ENCODE measurements at regions not wholly inside any gene's neighbourhood (a gene's known extent, or its start where the extent isn't known, plus 50 kb on each side); places are given as distances from the start of the nearest gene placed in this dataset.

- TF ChIP-seq EZH2 (optimal IDR thresholded peaks at IDR 0.05; ENCODE audit: low read depth, low read length), result no peak
- no peak for TF ChIP-seq CTCF (IDR thresholded peaks at IDR 0.05; ENCODE audit: low read length)
- no peak for TF ChIP-seq EZH2phosphoT487 (IDR thresholded peaks at IDR 0.05; ENCODE audit: low read length)
- no peaks in the 10 kb centered on the region for H3K36me3 ChIP-seq (replicated peaks; ENCODE audit: insufficient read depth, low read length)
- no peaks in the 10 kb centered on the region for H3K27me3 ChIP-seq (replicated peaks; ENCODE audit: insufficient read depth, low read length)
- H3K4me3 ChIP-seq (ENCODE audit: low read length), result no peak overlapping the region
- H2AFZ ChIP-seq (ENCODE audit: low read length), result no peak overlapping the region
- H3F3A ChIP-seq (ENCODE audit: insufficient read depth, low read length), result no peaks in the 10 kb centered on the region
- H3K27ac ChIP-seq (ENCODE audit: low read length), result no peak overlapping the region
- no peaks in the 10 kb centered on the region for H3K9me2 ChIP-seq (replicated peaks; ENCODE audit: insufficient read depth, low read length)
- H3K9ac ChIP-seq (ENCODE audit: low read length), result no peak overlapping the region
- no peak for DNase-seq
- no peak overlapping the region for H3K4me2 ChIP-seq (ENCODE audit: low read depth, low read length)
- H3K4me1 ChIP-seq (ENCODE audit: low read length), result no peaks in the 10 kb centered on the region
- H3K79me2 ChIP-seq (ENCODE audit: low read length), result no peaks in the 10 kb centered on the region
- no peaks in the 10 kb centered on the region for H4K20me1 ChIP-seq (ENCODE audit: insufficient read depth, low read length)
- no peaks in the 10 kb centered on the region for H3K9me3 ChIP-seq (replicated peaks; ENCODE audit: insufficient read depth, low read length)
Measured at GRCh38 chr4:89574176-89574575, 262.8 kb downstream of the SNCA start.

GRCh38 chr4:89573656-89574055, 263.3 kb downstream of the SNCA start:
- DNase-seq, result no peak

GRCh38 chr4:89572224-89572858, 264.6 kb downstream of the SNCA start:
- H3K27ac ChIP-seq (ENCODE audit: low read length), result no peak overlapping the region
- no peak for TF ChIP-seq EZH2phosphoT487 (IDR thresholded peaks at IDR 0.05; ENCODE audit: low read length)
- no peak for TF ChIP-seq CTCF (IDR thresholded peaks at IDR 0.05; ENCODE audit: low read length)
- no peak for TF ChIP-seq EZH2 (optimal IDR thresholded peaks at IDR 0.05; ENCODE audit: low read depth, low read length)
- no peak for DNase-seq

More at GRCh38 chr4:89573656-89574055, 263.3 kb downstream of the SNCA start:
- H3F3A ChIP-seq (ENCODE audit: insufficient read depth, low read length), result no peaks in the 10 kb centered on the region
- no peaks in the 10 kb centered on the region for H3K9me2 ChIP-seq (replicated peaks; ENCODE audit: insufficient read depth, low read length)
- H3K4me2 ChIP-seq (ENCODE audit: low read depth, low read length), result no peak overlapping the region
- H3K4me1 ChIP-seq (ENCODE audit: low read length), result no peaks in the 10 kb centered on the region
- no peaks in the 10 kb centered on the region for H3K79me2 ChIP-seq (ENCODE audit: low read length)
- H4K20me1 ChIP-seq (ENCODE audit: insufficient read depth, low read length), result no peaks in the 10 kb centered on the region
- H2AFZ ChIP-seq (ENCODE audit: low read length), result no peak overlapping the region
- no peaks in the 10 kb centered on the region for H3K9me3 ChIP-seq (replicated peaks; ENCODE audit: insufficient read depth, low read length)
- H3K9ac ChIP-seq (ENCODE audit: low read length), result no peak overlapping the region
- H3K4me3 ChIP-seq (ENCODE audit: low read length), result no peak overlapping the region
- TF ChIP-seq EZH2 (optimal IDR thresholded peaks at IDR 0.05; ENCODE audit: low read depth, low read length), result no peak
- no peak for TF ChIP-seq CTCF (IDR thresholded peaks at IDR 0.05; ENCODE audit: low read length)
- no peak for TF ChIP-seq EZH2phosphoT487 (IDR thresholded peaks at IDR 0.05; ENCODE audit: low read length)
- H3K27me3 ChIP-seq (replicated peaks; ENCODE audit: insufficient read depth, low read length), result no peaks in the 10 kb centered on the region
- no peak overlapping the region for H3K27ac ChIP-seq (ENCODE audit: low read length)
- no peaks in the 10 kb centered on the region for H3K36me3 ChIP-seq (replicated peaks; ENCODE audit: insufficient read depth, low read length)

More at GRCh38 chr4:89572224-89572858, 264.6 kb downstream of the SNCA start:
- no peak overlapping the region for H3K4me3 ChIP-seq (ENCODE audit: low read length)
- no peaks in the 10 kb centered on the region for H3K79me2 ChIP-seq (ENCODE audit: low read length)
- H3K4me1 ChIP-seq (ENCODE audit: low read length), result no peaks in the 10 kb centered on the region
- H4K20me1 ChIP-seq (ENCODE audit: insufficient read depth, low read length), result no peaks in the 10 kb centered on the region
- no peaks in the 10 kb centered on the region for H3K9me3 ChIP-seq (replicated peaks; ENCODE audit: insufficient read depth, low read length)
- H3K9ac ChIP-seq (ENCODE audit: low read length), result no peak overlapping the region
- H3K27me3 ChIP-seq (replicated peaks; ENCODE audit: insufficient read depth, low read length), result no peaks in the 10 kb centered on the region
- no peaks in the 10 kb centered on the region for H3K9me2 ChIP-seq (replicated peaks; ENCODE audit: insufficient read depth, low read length)
- no peak overlapping the region for H3K4me2 ChIP-seq (ENCODE audit: low read depth, low read length)
- no peaks in the 10 kb centered on the region for H3F3A ChIP-seq (ENCODE audit: insufficient read depth, low read length)
- no peaks in the 10 kb centered on the region for H3K36me3 ChIP-seq (replicated peaks; ENCODE audit: insufficient read depth, low read length)
- no peak overlapping the region for H2AFZ ChIP-seq (ENCODE audit: low read length)

All from MM.1S (cell line).